PC-3 (cell line): ENCODE measurements at regions not wholly inside any gene's neighbourhood (a gene's known extent, or its start where the extent isn't known, plus 50 kb on each side); places are given as distances from the start of the nearest gene placed in this dataset.

Experiments
- ATAC-seq: fragments of 200-7000 bp; cut with Tn5 transposase; 2 replicates; pipeline ENCODE4 v1.9.1; 2020; ENCODE audit warnings: mild to moderate bottlenecking, moderate library complexity
- BruUV-seq: library from RNA; stranded (reverse); fragments of 400-500 nt; replicated peaks from 2 replicates; lab custom pipeline; 2021; lab: Mats Ljungman, UMichigan
- CTCF ChIA-PET: fragments of 300-600 bp; sonication (Branson Sonifier 250); formaldehyde crosslinking; loops from one replicate; lab custom pipeline; 2022; ENCODE audit warnings: antibody characterized with exemption; lab: Charles Lee
- POLR2A ChIA-PET: fragments of 300-600 bp; sonication (Branson Sonifier 250); formaldehyde crosslinking; loops from one replicate; lab custom pipeline; 2022; ENCODE audit warnings: antibody characterized with exemption; ENCODE audit not compliant: unreplicated experiment; lab: Charles Lee
- DNase-seq: peaks from one replicate; pipeline ENCODE4 v3.0.0-alpha.2; 2015
- H2AFZ ChIP-seq: fragments of 300-600 bp; sonication (generic); 2 replicates; pipeline ENCODE4 v1.6.0; 2016; ENCODE audit warnings: antibody characterized with exemption, low read length
- H3F3A ChIP-seq: fragments of 300-600 bp; sonication (generic); one replicate; pipeline ENCODE4 v1.6.0; 2017; ENCODE audit warnings: antibody characterized with exemption, low read length, control low read depth, mild to moderate bottlenecking; ENCODE audit not compliant: unreplicated experiment
- H3K27ac ChIP-seq: fragments of 300-600 bp; sonication (generic); 2 replicates; pipeline ENCODE4 v1.5.1; 2016; ENCODE audit warnings: mild to moderate bottlenecking, low read length
- H3K27me3 ChIP-seq: fragments of 300-600 bp; sonication (generic); 2 replicates; pipeline ENCODE4 v1.6.1; 2016; ENCODE audit warnings: low read length, mixed read lengths
- H3K36me3 ChIP-seq: fragments of 300-600 bp; sonication (generic); 2 replicates; pipeline ENCODE4 v1.6.1; 2016; ENCODE audit warnings: low read depth, mixed run types, low read length, mixed read lengths
- H3K4me1 ChIP-seq: fragments of 300-600 bp; sonication (generic); 2 replicates; pipeline ENCODE4 v1.5.1; 2016; ENCODE audit warnings: low read length; ENCODE audit not compliant: insufficient read depth
- H3K4me2 ChIP-seq: fragments of 300-600 bp; sonication (generic); 2 replicates; pipeline ENCODE4 v1.6.0; 2016; ENCODE audit warnings: low read length
- H3K4me3 ChIP-seq: fragments of 300-600 bp; sonication (generic); 2 replicates; pipeline ENCODE4 v1.5.1; 2016; ENCODE audit warnings: mild to moderate bottlenecking, low read length, mixed read lengths
- H3K79me2 ChIP-seq: fragments of 300-600 bp; sonication (generic); 2 replicates; pipeline ENCODE4 v1.6.1; 2017; ENCODE audit warnings: low read length, mixed read lengths
- H3K9ac ChIP-seq: fragments of 300-600 bp; sonication (generic); 2 replicates; pipeline ENCODE4 v1.6.0; 2016; ENCODE audit warnings: mild to moderate bottlenecking, low read length
- H3K9me2 ChIP-seq: fragments of 300-600 bp; sonication (generic); replicated peaks from 2 replicates; pipeline ENCODE4 v1.6.1; 2016; ENCODE audit warnings: mixed run types, low read length, mixed read lengths
- H3K9me3 ChIP-seq: fragments of 300-600 bp; sonication (generic); 2 replicates; pipeline ENCODE4 v1.6.1; 2016; ENCODE audit warnings: low read length, mixed read lengths
- H4K20me1 ChIP-seq: fragments of 300-600 bp; sonication (generic); 2 replicates; pipeline ENCODE4 v1.6.1; 2016; ENCODE audit warnings: low read length, mixed read lengths
- CTCF ChIP-seq: fragments of 300-600 bp; sonication (generic); conservative IDR thresholded peaks from 2 replicates; pipeline ENCODE4 v1.5.1; 2017; ENCODE audit warnings: antibody characterized with exemption, low read depth, mild to moderate bottlenecking, low read length
- EZH2 ChIP-seq: fragments of 300-600 bp; sonication (generic); IDR thresholded peaks from one replicate; pipeline ENCODE4 v1.6.1; 2017; ENCODE audit warnings: antibody characterized with exemption, mild to moderate bottlenecking, low read length; ENCODE audit not compliant: unreplicated experiment
- EZH2phosphoT487 ChIP-seq: fragments of 300-600 bp; sonication (generic); IDR thresholded peaks from 2 replicates; pipeline ENCODE4 v1.6.1; 2018; ENCODE audit warnings: mild to moderate bottlenecking, antibody characterized with exemption, low read length, borderline replicate concordance
- intact Hi-C: fragments of 100-400 bp; cut with micrococcal nuclease; formaldehyde crosslinking; loops from 2 replicates; pipeline ENCODE4 v1.9.0; 2023

- POLR2A ChIA-PET, result no interaction called here
- DNase-seq (no peak), ATAC-seq (no peak)
- intact Hi-C loops, result no loop called here
- H3K27ac ChIP-seq, result no peak overlapping the region
- H3K4me3 ChIP-seq, result no peak overlapping the region
- H3K9me2 ChIP-seq, result no peaks in the 10 kb centered on the region
- no peak for TF ChIP-seq CTCF
- no peak for TF ChIP-seq EZH2
- TF ChIP-seq EZH2phosphoT487, result no peak
- no peak overlapping the region for H3K4me2 ChIP-seq
- H3K4me1 ChIP-seq, result no peaks in the 10 kb centered on the region
- no peaks in the 10 kb centered on the region for H4K20me1 ChIP-seq
- no peak overlapping the region for H3K9ac ChIP-seq
- no peaks in the 10 kb centered on the region for H3K27me3 ChIP-seq
- H3K79me2 ChIP-seq, result no peaks in the 10 kb centered on the region
- no peaks in the 10 kb centered on the region for H3F3A ChIP-seq
- no peaks in the 10 kb centered on the region for H3K36me3 ChIP-seq
- H3K9me3 ChIP-seq, result no peaks in the 10 kb centered on the region
- H2AFZ ChIP-seq, result no peak overlapping the region
- BruUV-seq, result no TSS peak
- CTCF ChIA-PET, result no interaction called here
Measured at GRCh38 chr17:69907132-69907847, 167.7 kb upstream of the KCNJ16 start.

GRCh38 chr17:69908626-69909368, 166.2 kb upstream of the KCNJ16 start:
- ChIA-PET CTCF (no interaction called here), POLR2A (interaction anchor here (0.5 kb wide), 1 partner anchor 381 kb away, joined by 3 read pairs; no protein-coding TSS in a partner anchor)
- intact Hi-C loops, result no loop called here
- Histone ChIP-seq H3K27ac (no peak overlapping the region), H3K27me3 (no peaks in the 10 kb centered on the region), H3K36me3 (no peaks in the 10 kb centered on the region), H2AFZ (no peak overlapping the region), H4K20me1 (no peaks in the 10 kb centered on the region), H3K79me2 (no peaks in the 10 kb centered on the region), H3K4me3 (no peak overlapping the region), H3K4me1 (no peaks in the 10 kb centered on the region), H3K9me3 (no peaks in the 10 kb centered on the region), H3K9ac (no peak overlapping the region), H3K9me2 (no peaks in the 10 kb centered on the region), H3F3A (no peaks in the 10 kb centered on the region), H3K4me2 (no peak overlapping the region)
- TF ChIP-seq EZH2 (no peak), CTCF (no peak), EZH2phosphoT487 (no peak)
- DNase-seq (no peak), ATAC-seq (no peak)
- BruUV-seq, result no TSS peak

- Histone ChIP-seq H2AFZ (no peak overlapping the region), H4K20me1 (no peaks in the 10 kb centered on the region), H3K9me3 (no peaks in the 10 kb centered on the region), H3K4me1 (no peaks in the 10 kb centered on the region), H3K9me2 (no peaks in the 10 kb centered on the region), H3K4me2 (no peak overlapping the region), H3K27me3 (no peaks in the 10 kb centered on the region), H3K9ac (no peak overlapping the region), H3K36me3 (no peaks in the 10 kb centered on the region), H3K4me3 (no peak overlapping the region), H3F3A (no peaks in the 10 kb centered on the region), H3K27ac (no peak overlapping the region), H3K79me2 (no peaks in the 10 kb centered on the region)
- CTCF ChIA-PET, result no interaction called here
- TF ChIP-seq EZH2phosphoT487 (no peak), CTCF (no peak), EZH2 (no peak)
- ATAC-seq (no peak), DNase-seq (no peak)
- POLR2A ChIA-PET, result no interaction called here
- intact Hi-C loops, result no loop called here
- no TSS peak for BruUV-seq
Measured at GRCh38 chr17:69909389-69909788, 165.6 kb upstream of the KCNJ16 start.
